Motor neuron (in vitro differentiated cells): ENCODE measurements at regions not wholly inside any gene's neighbourhood (a gene's known extent, or its start where the extent isn't known, plus 50 kb on each side); places are given as distances from the start of the nearest gene placed in this dataset.

ENCODE experiments used
- ATAC-seq, 8 experiments: fragments of 200-7000 bp; cut with Tn5 transposase; replicated peaks in 6 of 8; 2 replicates each; pipeline ENCODE4 v1.8.0; 2021; ENCODE audit warnings: mild to moderate bottlenecking in 8 of 8, moderate library complexity in 8 of 8
- H3K27ac ChIP-seq, 2 donors: fragments of 250-450 bp; sonication (Bioruptor Pico); 2 replicates each; pipeline ENCODE4 v1.9.0; 2021; ENCODE audit warnings: antibody characterized with exemption in 2 of 2, mild to moderate bottlenecking in 2 of 2, moderate library complexity in 1 of 2
- H3K4me1 ChIP-seq, 2 donors: fragments of 250-450 bp; sonication (Bioruptor Pico); replicated peaks in 1 of 2; 2 replicates each; pipeline ENCODE4 v1.6.1; 2021; ENCODE audit warnings: antibody characterized with exemption in 2 of 2, mild to moderate bottlenecking in 2 of 2, moderate library complexity in 1 of 2
- H3K4me3 ChIP-seq, 5 donors: fragments of 250-450 bp; sonication (Bioruptor Pico); 2 replicates each; pipeline ENCODE4 v1.9.0; 2021; ENCODE audit warnings: antibody characterized with exemption in 5 of 5, mild to moderate bottlenecking in 5 of 5, moderate library complexity in 4 of 5
- WGBS, 10 experiments: fragments of 450-650 bp; shearing (Covaris generic); methylation state at CpG; one replicate each; pipeline ENCODE4 v1.0.0; 2022; 5-methylcytosine and 5-hydroxymethylcytosine counted together
- in situ Hi-C, 9 experiments: fragments of 400-800 bp; cut with MboI; loops; one replicate each; pipeline ENCODE4 v1.15.0; 2021; ENCODE audit warnings: low sequenced_read_pairs in 9 of 9, low pct_unique_long_range_greater_than_20kb in 2 of 9; ENCODE audit not compliant: unreplicated experiment in 9 of 9

GRCh38 chr1:78715181-78715661, 65.6 kb downstream of the IFI44 start:
- in situ Hi-C loops: loop anchor here in 1 of 9 experiments (25.0 kb wide), 1 partner anchor 497 kb away; no protein-coding TSS in a partner anchor
- peak in 3 of 8 experiments; percentile 56 to 71 (median 58) for ATAC-seq

GRCh38 chr1:78716186-78716585, 66.6 kb downstream of the IFI44 start:
- no peak overlapping the region for H3K4me3 ChIP-seq
- in situ Hi-C loops: loop anchor here in 1 of 9 experiments (25.0 kb wide), 1 partner anchor 496 kb away; no protein-coding TSS in a partner anchor
- H3K27ac ChIP-seq: no peak overlapping the region
- ATAC-seq: no peak
- H3K4me1 ChIP-seq: peaks cover 0 to 7% of the 10 kb centered on the region in 2 donors

More at GRCh38 chr1:78715181-78715661, 65.6 kb downstream of the IFI44 start:
- no peak overlapping the region for H3K4me3 ChIP-seq
- peaks cover 0 to 2% of the 10 kb centered on the region in 2 donors for H3K4me1 ChIP-seq
- no peak overlapping the region for H3K27ac ChIP-seq

- in situ Hi-C loops: loop anchor here in 1 of 9 experiments (25.0 kb wide), 1 partner anchor 494 kb away; no protein-coding TSS in a partner anchor
- Histone ChIP-seq H3K4me3 (no peak overlapping the region), H3K4me1 (peaks cover 0 to 7% of the 10 kb centered on the region in 2 donors), H3K27ac (no peak overlapping the region)
- 0 to 83% (median 57%) methylated on average over 1 to 2 of the region's 2 CpGs for WGBS, 10 experiments
- no peak for ATAC-seq
Measured at GRCh38 chr1:78718566-78718965, 68.9 kb downstream of the IFI44 start.

GRCh38 chr1:78721136-78721535, 71.5 kb downstream of the IFI44 start:
- 0 to 72% (median 60%) methylated on average over 1 to 3 of the region's 3 CpGs; no CpG with 5 or more reads in 1 of the 10 experiments for WGBS, 10 experiments
- Histone ChIP-seq H3K4me3 (no peak overlapping the region), H3K4me1 (peaks cover 0 to 7% of the 10 kb centered on the region in 2 donors), H3K27ac (no peak overlapping the region)
- in situ Hi-C loops: loop anchor here in 1 of 9 experiments (25.0 kb wide), 1 partner anchor 491 kb away; no protein-coding TSS in a partner anchor
- ATAC-seq: no peak

- ATAC-seq: peak in 2 of 8 experiments; percentile 51 to 74
- WGBS, 10 experiments: 20 to 92% (median 71%) methylated on average over 2 of the region's 2 CpGs; no CpG with 5 or more reads in 2 of the 10 experiments
- peaks cover 0 to 7% of the 10 kb centered on the region in 2 donors for H3K4me1 ChIP-seq
- H3K27ac ChIP-seq: no peak overlapping the region
- in situ Hi-C loops: loop anchor here in 1 of 9 experiments (25.0 kb wide), 1 partner anchor 490 kb away; no protein-coding TSS in a partner anchor
- no peak overlapping the region for H3K4me3 ChIP-seq
Measured at GRCh38 chr1:78722105-78722504, 72.5 kb downstream of the IFI44 start.

- WGBS, 10 experiments: 0 to 88% (median 60%) methylated on average over 1 of the region's 1 CpG; no CpG with 5 or more reads in 5 of the 10 experiments
- ATAC-seq: peak in 1 of 8 experiments; percentile 18
- H3K4me1 ChIP-seq: peaks cover 0 to 7% of the 10 kb centered on the region in 2 donors
- H3K4me3 ChIP-seq: no peak overlapping the region
- in situ Hi-C loops: loop anchor here in 1 of 9 experiments (25.0 kb wide), 1 partner anchor 490 kb away; no protein-coding TSS in a partner anchor
- no peak overlapping the region for H3K27ac ChIP-seq
Measured at GRCh38 chr1:78722521-78722920, 72.9 kb downstream of the IFI44 start.

- Histone ChIP-seq H3K4me3 (no peak overlapping the region), H3K4me1 (peaks cover 0 to 7% of the 10 kb centered on the region in 2 donors), H3K27ac (no peak overlapping the region)
- in situ Hi-C loops: loop anchor here in 1 of 9 experiments (25.0 kb wide), 1 partner anchor 489 kb away; no protein-coding TSS in a partner anchor
- 39 to 100% (median 66%) methylated on average over 1 to 3 of the region's 3 CpGs for WGBS, 10 experiments
- no peak for ATAC-seq
Measured at GRCh38 chr1:78722947-78723346, 73.3 kb downstream of the IFI44 start.

- Histone ChIP-seq H3K4me1 (no peaks in the 10 kb centered on the region), H3K4me3 (no peak overlapping the region), H3K27ac (no peak overlapping the region)
- in situ Hi-C loops: no loop called here
- WGBS, 10 experiments: 57 to 100% (median 78%) methylated on average over 1 of the region's 1 CpG
- ATAC-seq: no peak
Measured at GRCh38 chr1:78726686-78727085, 77.1 kb downstream of the IFI44 start.

GRCh38 chr1:78728359-78728758, 78.7 kb downstream of the IFI44 start:
- H3K4me3 ChIP-seq: no peak overlapping the region
- H3K4me1 ChIP-seq: no peaks in the 10 kb centered on the region
- no peak overlapping the region for H3K27ac ChIP-seq
- ATAC-seq: no peak
- in situ Hi-C loops: no loop called here
- 80 to 100% (median 92%) methylated on average over 1 to 10 of the region's 12 CpGs; no CpG with 5 or more reads in 3 of the 10 experiments for WGBS, 10 experiments

GRCh38 chr1:78730054-78730453, 80.4 kb downstream of the IFI44 start:
- H3K27ac ChIP-seq: no peak overlapping the region
- H3K4me1 ChIP-seq: no peaks in the 10 kb centered on the region
- in situ Hi-C loops: no loop called here
- no peak for ATAC-seq
- no peak overlapping the region for H3K4me3 ChIP-seq

GRCh38 chr1:78731674-78732073, 82.0 kb downstream of the IFI44 start:
- no peak for ATAC-seq
- no peaks in the 10 kb centered on the region for H3K4me1 ChIP-seq
- no peak overlapping the region for H3K27ac ChIP-seq
- no peak overlapping the region for H3K4me3 ChIP-seq
- WGBS, 10 experiments: 93 to 100% (median 96%) methylated on average over 1 to 5 of the region's 5 CpGs; no CpG with 5 or more reads in 1 of the 10 experiments
- in situ Hi-C loops: no loop called here

GRCh38 chr1:78737241-78737640, 87.6 kb downstream of the IFI44 start:
- H3K4me3 ChIP-seq: no peak overlapping the region
- H3K4me1 ChIP-seq: no peaks in the 10 kb centered on the region
- no peak overlapping the region for H3K27ac ChIP-seq
- WGBS, 10 experiments: 55 to 100% (median 96%) methylated on average over 1 of the region's 1 CpG
- in situ Hi-C loops: no loop called here
- no peak for ATAC-seq

- peak in 3 of 8 experiments; percentile 32 to 46 (median 33) for ATAC-seq
- no peaks in the 10 kb centered on the region for H3K4me1 ChIP-seq
- WGBS, 10 experiments: 22 to 100% (median 70%) methylated on average over 1 of the region's 1 CpG; no CpG with 5 or more reads in 1 of the 10 experiments
- no peak overlapping the region for H3K27ac ChIP-seq
- H3K4me3 ChIP-seq: no peak overlapping the region
- in situ Hi-C loops: no loop called here
Measured at GRCh38 chr1:78743626-78744025, 94.0 kb downstream of the IFI44 start.

GRCh38 chr1:78745111-78745510, 95.5 kb downstream of the IFI44 start:
- ATAC-seq: no peak
- no peaks in the 10 kb centered on the region for H3K4me1 ChIP-seq
- in situ Hi-C loops: no loop called here

More at GRCh38 chr1:78745111-78745510, 95.5 kb downstream of the IFI44 start:
- Histone ChIP-seq H3K27ac (no peak overlapping the region), H3K4me3 (no peak overlapping the region)
